Endothelial cell of umbilical vein (primary cell): ENCODE measurements at regions not wholly inside any gene's neighbourhood (a gene's known extent, or its start where the extent isn't known, plus 50 kb on each side); places are given as distances from the start of the nearest gene placed in this dataset.

Experiments used
- EZH2 ChIP-seq: IDR thresholded peaks from 2 replicates; pipeline ENCODE4 v1.6.1; 2012; ENCODE audit warnings: borderline replicate concordance, low read depth, mild to moderate bottlenecking, moderate library complexity, low read length, inconsistent platforms; ENCODE audit not compliant: severe bottlenecking
- FOS ChIP-seq: IDR thresholded peaks from 2 replicates; pipeline ENCODE4 v1.6.1; 2011; ENCODE audit warnings: mild to moderate bottlenecking, low read length, moderate library complexity, borderline replicate concordance; ENCODE audit not compliant: insufficient read depth
- MYC ChIP-seq: IDR thresholded peaks from one replicate; pipeline ENCODE4 v1.6.1; 2011; ENCODE audit warnings: mild to moderate bottlenecking, low read depth, low read length
- POLR2A ChIP-seq: IDR thresholded peaks from 2 replicates; pipeline ENCODE4 v1.6.1; 2012; ENCODE audit warnings: low read depth, mild to moderate bottlenecking, control low read depth, low read length
- POLR2AphosphoS5 ChIP-seq: IDR thresholded peaks from 2 replicates; pipeline ENCODE4 v1.6.1; 2012; ENCODE audit warnings: low read depth, mild to moderate bottlenecking, control low read depth, low read length, moderate library complexity; ENCODE audit not compliant: insufficient read depth
- TF ChIP-seq, protein P1 (sequence below), 2 donors: IDR thresholded peaks; 1 replicate in 1 of 2; 2 replicates in 1 of 2; pipeline ENCODE4 v1.5.1; 2011; ENCODE audit warnings: low read length in 2 of 2, mild to moderate bottlenecking in 2 of 2, moderate library complexity in 2 of 2, control low read depth in 1 of 2, inconsistent platforms in 1 of 2, low read depth in 1 of 2; ENCODE audit not compliant: insufficient read depth in 1 of 2; ENCODE audit errors: extremely low read depth in 1 of 2
- TF ChIP-seq, protein P2 (sequence below): IDR thresholded peaks from 2 replicates; pipeline ENCODE4 v1.6.1; 2011; ENCODE audit not compliant: insufficient read depth, insufficient read length

- TF ChIP-seq, protein P1, sequence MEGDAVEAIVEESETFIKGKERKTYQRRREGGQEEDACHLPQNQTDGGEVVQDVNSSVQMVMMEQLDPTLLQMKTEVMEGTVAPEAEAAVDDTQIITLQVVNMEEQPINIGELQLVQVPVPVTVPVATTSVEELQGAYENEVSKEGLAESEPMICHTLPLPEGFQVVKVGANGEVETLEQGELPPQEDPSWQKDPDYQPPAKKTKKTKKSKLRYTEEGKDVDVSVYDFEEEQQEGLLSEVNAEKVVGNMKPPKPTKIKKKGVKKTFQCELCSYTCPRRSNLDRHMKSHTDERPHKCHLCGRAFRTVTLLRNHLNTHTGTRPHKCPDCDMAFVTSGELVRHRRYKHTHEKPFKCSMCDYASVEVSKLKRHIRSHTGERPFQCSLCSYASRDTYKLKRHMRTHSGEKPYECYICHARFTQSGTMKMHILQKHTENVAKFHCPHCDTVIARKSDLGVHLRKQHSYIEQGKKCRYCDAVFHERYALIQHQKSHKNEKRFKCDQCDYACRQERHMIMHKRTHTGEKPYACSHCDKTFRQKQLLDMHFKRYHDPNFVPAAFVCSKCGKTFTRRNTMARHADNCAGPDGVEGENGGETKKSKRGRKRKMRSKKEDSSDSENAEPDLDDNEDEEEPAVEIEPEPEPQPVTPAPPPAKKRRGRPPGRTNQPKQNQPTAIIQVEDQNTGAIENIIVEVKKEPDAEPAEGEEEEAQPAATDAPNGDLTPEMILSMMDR (IDR thresholded peaks at IDR 0.05; ENCODE audit: extremely low read depth in 1 of 2, insufficient read depth in 1 of 2, low read depth in 1 of 2, low read length in 2 of 2): no peak
- TF ChIP-seq, protein P2, sequence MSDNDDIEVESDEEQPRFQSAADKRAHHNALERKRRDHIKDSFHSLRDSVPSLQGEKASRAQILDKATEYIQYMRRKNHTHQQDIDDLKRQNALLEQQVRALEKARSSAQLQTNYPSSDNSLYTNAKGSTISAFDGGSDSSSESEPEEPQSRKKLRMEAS: no peak
- TF ChIP-seq POLR2AphosphoS5 (no peak), FOS (no peak), POLR2A (no peak), MYC (no peak), EZH2 (no peak)
Observed at GRCh38 chr5:39544941-39545340, 120.2 kb upstream of the DAB2 start.
